ENCODE measurements at regions not wholly inside any gene's neighbourhood (a gene's known extent, or its start where the extent isn't known, plus 50 kb on each side); places are given as distances from the start of the nearest gene placed in this dataset.

DNA sequence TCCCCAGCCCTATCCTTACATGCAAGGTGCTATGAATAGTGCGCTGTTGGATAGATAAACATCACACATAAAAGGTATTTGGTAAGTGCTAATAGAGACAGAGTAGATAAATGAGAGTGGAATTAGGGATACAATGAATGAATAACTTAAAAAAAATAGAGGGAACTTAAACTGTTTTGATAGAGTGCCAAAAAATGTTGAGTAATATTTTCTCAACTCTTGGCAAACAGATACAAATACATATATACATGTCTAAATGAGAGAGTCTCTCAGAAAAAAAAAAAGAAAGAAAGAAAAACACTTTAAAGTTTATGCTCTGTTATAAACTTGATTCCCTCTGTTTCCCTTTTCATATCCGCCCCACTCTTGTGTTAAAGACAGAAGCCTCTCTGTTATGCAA, 667.4 kb downstream of the ROBO2 start:
- Histone ChIP-seq H3K27ac (no peak overlapping the region), H3K4me1 (no peaks in the 10 kb centered on the region), H3K4me3 (no peak overlapping the region), H3K9ac (ENCODE audit: low read depth in 2 of 2, low read length in 2 of 2) (no peak overlapping the region), H3K9me3 (no peaks in the 10 kb centered on the region), H3K36me3 (no peaks in the 10 kb centered on the region), H3K27me3 (no peaks in the 10 kb centered on the region)
- TF ChIP-seq, protein P1, sequence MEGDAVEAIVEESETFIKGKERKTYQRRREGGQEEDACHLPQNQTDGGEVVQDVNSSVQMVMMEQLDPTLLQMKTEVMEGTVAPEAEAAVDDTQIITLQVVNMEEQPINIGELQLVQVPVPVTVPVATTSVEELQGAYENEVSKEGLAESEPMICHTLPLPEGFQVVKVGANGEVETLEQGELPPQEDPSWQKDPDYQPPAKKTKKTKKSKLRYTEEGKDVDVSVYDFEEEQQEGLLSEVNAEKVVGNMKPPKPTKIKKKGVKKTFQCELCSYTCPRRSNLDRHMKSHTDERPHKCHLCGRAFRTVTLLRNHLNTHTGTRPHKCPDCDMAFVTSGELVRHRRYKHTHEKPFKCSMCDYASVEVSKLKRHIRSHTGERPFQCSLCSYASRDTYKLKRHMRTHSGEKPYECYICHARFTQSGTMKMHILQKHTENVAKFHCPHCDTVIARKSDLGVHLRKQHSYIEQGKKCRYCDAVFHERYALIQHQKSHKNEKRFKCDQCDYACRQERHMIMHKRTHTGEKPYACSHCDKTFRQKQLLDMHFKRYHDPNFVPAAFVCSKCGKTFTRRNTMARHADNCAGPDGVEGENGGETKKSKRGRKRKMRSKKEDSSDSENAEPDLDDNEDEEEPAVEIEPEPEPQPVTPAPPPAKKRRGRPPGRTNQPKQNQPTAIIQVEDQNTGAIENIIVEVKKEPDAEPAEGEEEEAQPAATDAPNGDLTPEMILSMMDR (IDR thresholded peaks at IDR 0.05) = no peak
- DNase-seq = no peak
- intact Hi-C loops (cut with DNase I) = no loop called here

GRCh38 chr3:77709155-77709554, 669.3 kb downstream of the ROBO2 start:
- Histone ChIP-seq H3K4me3 (no peak overlapping the region), H3K9me3 (no peaks in the 10 kb centered on the region), H3K27ac (no peak overlapping the region), H3K4me1 (no peaks in the 10 kb centered on the region), H3K9ac (ENCODE audit: low read depth in 2 of 2, low read length in 2 of 2) (no peak overlapping the region), H3K36me3 (no peaks in the 10 kb centered on the region), H3K27me3 (no peaks in the 10 kb centered on the region)
- DNase-seq = no peak
- TF ChIP-seq, protein P1 (IDR thresholded peaks at IDR 0.05) = no peak
- intact Hi-C loops (cut with DNase I) = no loop called here

DNA sequence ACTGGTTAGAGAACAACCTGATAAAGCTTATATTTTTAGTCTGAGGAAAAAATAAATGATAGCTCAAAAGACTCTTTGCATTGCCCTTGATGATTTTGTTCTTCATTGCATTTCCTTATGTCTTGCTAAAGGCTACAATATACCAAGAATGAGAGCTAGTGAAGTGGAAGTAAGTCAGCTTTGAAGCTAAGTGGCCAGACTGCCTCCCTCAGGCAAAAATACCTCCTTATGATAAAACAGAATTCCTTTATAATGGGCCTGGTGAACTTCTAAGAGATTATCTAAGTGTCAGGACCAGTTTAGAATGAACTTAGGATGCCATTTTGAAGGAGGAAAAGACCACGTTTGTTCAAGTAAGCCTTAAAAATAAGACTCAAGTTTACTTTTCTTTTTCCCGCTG, 678.4 kb downstream of the ROBO2 start:
- Histone ChIP-seq H3K27ac (no peak overlapping the region), H3K36me3 (no peaks in the 10 kb centered on the region), H3K27me3 (no peaks in the 10 kb centered on the region), H3K4me1 (no peaks in the 10 kb centered on the region), H3K4me3 (no peak overlapping the region), H3K9ac (ENCODE audit: low read depth in 2 of 2, low read length in 2 of 2) (no peak overlapping the region), H3K9me3 (no peaks in the 10 kb centered on the region)
- intact Hi-C loops (cut with DNase I) = no loop called here
- TF ChIP-seq, protein P1 (IDR thresholded peaks at IDR 0.05) = no peak
- no peak for DNase-seq

DNA sequence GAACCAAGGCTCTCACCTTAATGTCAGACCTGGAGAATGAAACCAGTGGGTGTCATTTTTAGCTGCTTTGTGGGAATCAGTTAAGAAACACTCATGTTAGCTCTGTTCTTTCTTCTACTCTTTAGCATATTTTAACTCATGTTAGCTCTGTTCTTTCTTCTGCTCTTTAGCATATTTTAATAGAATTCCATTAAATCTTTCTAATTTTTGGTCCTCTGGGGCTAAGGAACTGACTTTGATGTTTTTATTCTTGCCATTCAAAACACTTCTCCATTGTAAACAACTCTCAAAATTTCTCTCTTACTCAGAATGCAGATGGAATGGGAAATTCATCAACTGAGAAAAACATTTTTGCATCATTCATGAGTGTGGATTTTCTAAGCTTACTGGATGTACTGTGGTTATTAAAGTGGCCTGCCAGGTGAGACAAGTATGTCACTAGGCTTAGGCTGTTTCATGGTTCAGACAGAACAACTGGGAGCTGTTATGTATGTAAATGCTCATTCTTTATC, 680.6 kb downstream of the ROBO2 start:
- DNase-seq = no peak
- intact Hi-C loops (cut with DNase I) = no loop called here
- no peaks in the 10 kb centered on the region for H3K36me3 ChIP-seq

DNA sequence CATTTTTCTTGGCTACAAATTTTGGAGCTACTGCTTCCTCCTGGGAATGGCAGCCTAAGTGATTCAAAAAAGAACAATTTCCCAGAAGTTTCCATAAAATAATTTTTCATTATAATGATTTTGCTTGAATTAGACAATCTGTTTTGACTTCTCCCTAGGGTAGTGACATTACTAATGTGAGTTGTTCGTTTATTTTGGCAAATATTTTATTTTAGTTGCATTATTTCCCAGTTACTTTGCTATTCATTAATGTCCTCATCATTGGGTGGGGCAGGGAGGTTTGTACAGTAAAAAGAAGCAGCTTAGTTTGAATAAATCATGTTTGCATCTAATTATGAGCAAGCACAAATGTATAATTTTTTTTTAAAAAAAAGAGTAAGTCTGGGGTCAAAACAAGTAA, 686.6 kb downstream of the ROBO2 start:
- intact Hi-C loops (cut with DNase I) = no loop called here
- no peaks in the 10 kb centered on the region for H3K9me3 ChIP-seq
- H3K4me3 ChIP-seq = no peak overlapping the region
- no peaks in the 10 kb centered on the region for H3K27me3 ChIP-seq
- no peak overlapping the region for H3K27ac ChIP-seq
- H3K4me1 ChIP-seq = no peaks in the 10 kb centered on the region
- TF ChIP-seq, protein P1 (IDR thresholded peaks at IDR 0.05) = no peak
- no peaks in the 10 kb centered on the region for H3K36me3 ChIP-seq
- no peak overlapping the region for H3K9ac ChIP-seq (ENCODE audit: low read depth in 2 of 2, low read length in 2 of 2)
- DNase-seq = no peak

More for the DNA sequence above, 680.6 kb downstream of the ROBO2 start:
- Histone ChIP-seq H3K9me3 (no peaks in the 10 kb centered on the region), H3K27me3 (no peaks in the 10 kb centered on the region), H3K4me3 (no peak overlapping the region), H3K4me1 (no peaks in the 10 kb centered on the region), H3K27ac (no peak overlapping the region), H3K9ac (ENCODE audit: low read depth in 2 of 2, low read length in 2 of 2) (no peak overlapping the region)
- TF ChIP-seq, protein P1 (IDR thresholded peaks at IDR 0.05) = no peak

Measured in colonic mucosa (tissue), 4 donors.